ENCODE measurements at regions not wholly inside any gene's neighbourhood (a gene's known extent, or its start where the extent isn't known, plus 50 kb on each side); places are given as distances from the start of the nearest gene placed in this dataset.

GRCh38 chr1:56287721-56288120 lies 291.6 kb downstream of the PLPP3 start:
- TF ChIP-seq, protein P1, sequence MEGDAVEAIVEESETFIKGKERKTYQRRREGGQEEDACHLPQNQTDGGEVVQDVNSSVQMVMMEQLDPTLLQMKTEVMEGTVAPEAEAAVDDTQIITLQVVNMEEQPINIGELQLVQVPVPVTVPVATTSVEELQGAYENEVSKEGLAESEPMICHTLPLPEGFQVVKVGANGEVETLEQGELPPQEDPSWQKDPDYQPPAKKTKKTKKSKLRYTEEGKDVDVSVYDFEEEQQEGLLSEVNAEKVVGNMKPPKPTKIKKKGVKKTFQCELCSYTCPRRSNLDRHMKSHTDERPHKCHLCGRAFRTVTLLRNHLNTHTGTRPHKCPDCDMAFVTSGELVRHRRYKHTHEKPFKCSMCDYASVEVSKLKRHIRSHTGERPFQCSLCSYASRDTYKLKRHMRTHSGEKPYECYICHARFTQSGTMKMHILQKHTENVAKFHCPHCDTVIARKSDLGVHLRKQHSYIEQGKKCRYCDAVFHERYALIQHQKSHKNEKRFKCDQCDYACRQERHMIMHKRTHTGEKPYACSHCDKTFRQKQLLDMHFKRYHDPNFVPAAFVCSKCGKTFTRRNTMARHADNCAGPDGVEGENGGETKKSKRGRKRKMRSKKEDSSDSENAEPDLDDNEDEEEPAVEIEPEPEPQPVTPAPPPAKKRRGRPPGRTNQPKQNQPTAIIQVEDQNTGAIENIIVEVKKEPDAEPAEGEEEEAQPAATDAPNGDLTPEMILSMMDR (IDR thresholded peaks at IDR 0.05): no peak
- TF ChIP-seq POLR2A (IDR thresholded peaks at IDR 0.05): no peak

All from lower leg skin (tissue), 3 donors.